ENCODE measurements at regions not wholly inside any gene's neighbourhood (a gene's known extent, or its start where the extent isn't known, plus 50 kb on each side); places are given as distances from the start of the nearest gene placed in this dataset.
"Not testable (repeated sequence)": the region's sequence is repeated elsewhere in the genome, so short reads cannot be mapped to it uniquely, and the experiment has no call there.

- no peak for DNase-seq
Measured at GRCh38 chrX:1853916-1854315, 239.1 kb downstream of the ASMT start.

DNA sequence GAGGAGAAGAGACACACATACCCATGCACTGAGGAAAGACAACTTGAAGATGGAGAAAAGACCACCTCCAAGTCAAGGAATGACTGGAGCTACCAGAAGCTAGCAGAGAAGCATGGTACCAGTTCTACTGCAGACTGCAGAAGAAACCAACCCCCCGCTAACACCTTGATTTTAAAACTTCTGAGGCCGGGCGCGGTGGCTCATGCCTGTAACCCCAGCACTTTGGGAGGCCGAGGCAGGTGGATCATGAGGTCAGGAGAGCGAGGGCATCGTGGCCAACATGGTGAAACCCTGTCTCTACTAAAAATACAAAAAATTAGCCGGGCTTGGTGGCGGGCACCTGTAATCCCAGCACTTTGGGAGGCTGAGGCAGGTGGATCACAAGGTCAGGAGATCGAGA is 240.0 kb downstream of the ASMT start:
- not testable (repeated sequence) for DNase-seq

DNA sequence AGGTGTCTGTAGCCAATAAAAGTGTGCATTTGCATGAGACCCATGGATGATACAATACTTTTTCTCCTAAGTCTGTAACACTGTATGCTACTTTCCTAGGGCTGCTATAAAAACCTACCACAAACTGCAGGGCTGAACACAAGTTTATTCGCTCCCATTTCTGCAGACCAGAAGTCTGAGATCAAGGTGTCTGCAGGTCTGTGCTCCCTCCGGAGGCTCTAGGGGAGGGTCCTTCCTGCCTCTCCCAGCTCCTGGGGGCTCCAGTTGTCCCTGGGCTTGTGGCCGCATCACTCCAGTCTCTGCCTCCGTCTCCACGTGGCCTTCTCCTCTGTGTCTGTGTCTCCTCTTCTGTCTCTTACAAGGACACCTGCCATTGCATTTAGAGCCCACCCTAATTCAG is 244.4 kb downstream of the ASMT start:
- DNase-seq = not testable (repeated sequence)

- DNase-seq = no peak
Measured at GRCh38 chrX:1860936-1861594, 246.2 kb downstream of the ASMT start.

DNA sequence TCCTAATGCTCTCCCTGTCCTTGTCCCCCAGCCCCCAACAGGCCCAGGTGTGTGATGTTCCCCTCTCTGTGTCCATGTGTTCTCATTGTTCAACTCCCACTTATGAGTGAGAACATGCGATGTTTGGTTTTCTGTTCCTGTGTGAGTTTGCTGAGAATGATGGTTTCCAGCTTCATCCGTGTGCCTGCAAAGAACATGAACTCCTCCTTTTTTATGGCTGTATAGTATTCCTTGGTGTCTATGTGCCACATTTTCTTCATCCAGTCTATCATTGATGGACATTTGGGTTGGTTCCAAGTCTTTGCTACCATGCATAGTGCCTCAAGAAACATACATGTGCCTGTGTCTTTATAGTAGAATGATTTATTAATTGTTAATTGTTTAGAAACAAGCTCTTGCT is 249.1 kb downstream of the ASMT start:
- not testable (repeated sequence) for DNase-seq

- no peak for DNase-seq
Measured at GRCh38 chrX:1870421-1870820, 255.6 kb downstream of the ASMT start.

DNA sequence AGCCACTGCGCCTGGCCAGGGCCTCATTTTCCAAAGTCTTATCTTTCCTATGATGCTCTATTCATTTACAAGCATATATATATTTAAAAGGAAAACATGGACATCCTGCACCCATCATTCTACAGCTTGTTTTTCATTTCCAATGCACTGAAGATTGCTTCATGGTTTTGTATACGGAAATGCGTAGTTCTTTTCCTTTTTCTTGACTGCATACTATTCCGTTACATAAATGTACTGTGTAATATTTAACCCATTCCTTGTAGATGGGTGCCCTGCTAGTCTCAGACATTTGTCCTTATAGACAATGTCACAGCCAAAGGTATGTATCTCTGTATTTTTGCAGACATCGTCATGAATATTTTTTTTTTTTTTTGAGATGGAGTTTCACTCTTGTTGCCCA is 257.0 kb downstream of the ASMT start:
- no peak for DNase-seq

- DNase-seq = no peak
Measured at GRCh38 chrX:1873671-1874070, 258.8 kb downstream of the ASMT start.

DNA sequence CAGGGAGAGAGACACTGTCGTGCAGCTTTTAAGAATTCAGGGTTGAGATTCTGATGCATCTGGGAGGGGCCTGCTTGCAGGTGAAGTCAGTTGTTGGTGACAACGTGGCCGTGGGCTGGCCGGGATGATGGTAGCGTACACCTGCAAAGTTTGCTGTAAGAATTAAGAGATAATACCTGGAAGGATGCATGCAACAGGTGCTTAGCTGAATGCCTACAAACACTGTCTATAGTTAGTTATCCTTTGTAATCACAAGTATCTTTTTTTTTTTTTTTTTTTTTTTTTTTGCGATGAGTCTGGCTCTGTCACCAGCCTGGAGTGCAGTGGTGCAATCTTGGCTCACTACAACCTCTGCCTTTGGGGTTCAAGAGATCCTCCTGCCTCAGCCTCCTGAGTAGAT is 259.6 kb downstream of the ASMT start:
- no peak for DNase-seq

DNA sequence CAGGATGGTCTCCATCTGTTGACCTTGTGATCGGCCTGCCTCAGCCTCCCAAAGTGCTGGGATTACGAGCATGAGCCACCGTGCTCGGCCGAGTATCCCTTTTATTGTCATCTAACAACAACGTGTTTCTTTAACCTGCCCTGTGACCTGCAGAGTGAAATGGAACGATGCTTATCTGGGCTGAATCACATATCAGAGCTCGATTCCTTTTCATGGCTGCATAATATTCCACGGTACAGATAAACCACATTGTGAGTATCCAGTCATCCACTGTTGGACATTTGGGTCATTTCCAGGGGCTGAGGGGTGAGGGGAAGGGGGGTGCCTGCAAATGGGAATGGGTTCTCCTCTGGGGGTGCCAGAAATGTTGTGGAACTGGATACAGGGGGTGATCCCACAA is 260.0 kb downstream of the ASMT start:
- DNase-seq = no peak

- no peak for DNase-seq
Measured at GRCh38 chrX:1876041-1876440, 261.2 kb downstream of the ASMT start.

DNA sequence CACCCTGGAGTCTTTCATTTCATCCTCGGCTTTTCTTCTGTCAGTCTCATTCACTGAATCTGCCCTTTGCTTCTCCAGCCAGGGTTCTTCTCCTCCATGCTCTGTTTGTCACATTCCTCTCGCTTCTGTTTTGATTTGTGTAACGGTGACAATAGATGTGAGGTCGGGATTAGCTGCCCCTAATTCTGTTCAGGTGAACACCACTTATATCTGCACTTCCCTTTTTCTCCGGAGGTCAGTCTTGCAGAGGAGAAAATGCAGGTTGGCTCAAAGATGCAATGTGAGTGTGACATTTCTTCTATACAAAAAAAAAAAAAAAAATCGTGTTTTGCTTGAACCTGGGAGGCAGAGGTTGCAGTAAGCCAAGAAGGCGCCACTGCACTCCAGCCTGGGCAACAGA is 262.9 kb downstream of the ASMT start:
- DNase-seq = no peak

DNA sequence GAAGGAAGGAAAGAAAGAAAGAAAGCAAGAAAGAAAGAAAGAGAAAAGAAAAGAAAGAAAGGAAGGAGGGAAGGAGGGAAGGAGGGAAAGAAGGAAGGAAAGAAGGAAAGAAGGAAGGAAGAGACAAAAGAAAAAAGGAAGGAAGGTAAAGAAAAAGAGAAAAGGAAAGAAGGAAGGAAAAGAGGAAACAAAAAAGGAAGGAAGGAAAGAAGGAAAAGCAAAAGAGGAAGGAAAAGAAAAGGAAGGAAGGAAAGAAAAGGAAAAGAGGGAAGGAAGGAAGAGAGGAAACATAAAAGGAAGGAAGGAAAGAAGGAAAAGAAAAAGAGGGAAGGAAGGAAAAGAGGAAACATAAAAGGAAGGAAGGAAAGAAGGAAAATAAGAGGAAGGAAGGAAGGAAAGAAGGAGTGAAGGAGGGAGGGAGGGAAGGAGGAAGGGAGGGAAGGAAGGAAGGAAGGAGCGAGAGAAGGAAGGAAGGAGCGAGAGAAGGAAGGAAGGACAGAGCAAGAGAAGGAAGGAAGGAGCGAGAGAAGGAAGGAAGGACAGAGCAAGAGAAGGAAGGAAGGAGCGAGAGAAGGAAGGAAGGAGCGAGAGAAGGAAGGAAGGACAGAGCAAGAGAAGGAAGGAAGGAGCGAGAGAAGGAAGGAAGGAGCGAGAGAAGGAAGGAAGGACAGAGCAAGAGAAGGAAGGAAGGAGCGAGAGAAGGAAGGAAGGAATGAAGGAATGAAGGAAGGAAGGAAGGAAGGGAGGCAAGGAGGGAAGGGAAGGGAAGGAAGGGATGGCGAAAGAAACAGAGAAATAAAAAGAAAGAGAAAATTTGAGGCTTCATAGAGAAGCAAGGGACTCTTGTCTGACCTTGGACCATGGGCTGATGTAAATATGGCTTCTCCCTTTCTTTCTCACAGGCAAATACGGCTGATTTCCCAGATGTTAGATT is 266.3 kb downstream of the ASMT start:
- DNase-seq = not testable (repeated sequence)

GRCh38 chrX:1883772-1884171 is 268.9 kb downstream of the ASMT start:
- DNase-seq = no peak

DNA sequence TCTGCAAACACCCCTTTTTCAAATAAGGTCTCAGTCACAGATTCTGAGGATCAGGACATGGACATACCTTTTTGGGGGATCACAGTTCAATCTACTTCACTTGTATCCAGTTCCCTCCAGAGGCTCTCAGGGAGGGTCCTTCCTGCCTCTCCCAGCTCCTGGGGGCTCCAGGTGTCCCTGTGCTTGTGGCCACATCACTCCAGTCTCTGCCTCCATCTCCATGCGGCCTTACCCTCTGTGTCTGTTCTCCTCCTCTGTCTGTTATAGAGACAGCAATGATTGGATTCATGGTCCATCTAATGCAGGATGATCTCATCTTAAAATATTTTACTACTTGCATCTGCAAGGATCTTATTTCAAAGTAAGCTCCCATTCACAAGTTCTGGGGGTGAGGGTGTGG is 269.6 kb downstream of the ASMT start:
- no peak for DNase-seq

DNA sequence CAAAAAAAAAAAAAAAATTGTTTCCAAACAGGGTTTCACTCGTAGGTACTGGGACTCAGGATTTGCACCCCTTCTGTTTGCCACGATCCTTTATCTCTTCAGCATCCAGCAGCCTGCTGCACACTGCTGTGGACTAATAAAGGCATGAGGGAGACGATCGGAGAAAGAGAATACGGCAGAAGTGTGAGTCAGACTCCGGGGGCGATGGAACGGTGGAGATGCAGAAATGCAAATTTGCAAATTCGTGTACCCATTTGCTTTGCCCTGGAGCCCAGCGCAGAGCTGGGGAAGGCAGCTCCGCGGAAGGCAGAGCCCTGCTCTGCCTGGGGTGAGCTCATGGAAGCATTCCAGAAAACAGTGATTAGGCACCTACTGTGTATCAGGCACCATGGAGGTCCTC is 270.3 kb downstream of the ASMT start:
- no peak for DNase-seq

- DNase-seq = not testable (repeated sequence)
Measured at GRCh38 chrX:1888305-1888704, 273.4 kb downstream of the ASMT start.

DNA sequence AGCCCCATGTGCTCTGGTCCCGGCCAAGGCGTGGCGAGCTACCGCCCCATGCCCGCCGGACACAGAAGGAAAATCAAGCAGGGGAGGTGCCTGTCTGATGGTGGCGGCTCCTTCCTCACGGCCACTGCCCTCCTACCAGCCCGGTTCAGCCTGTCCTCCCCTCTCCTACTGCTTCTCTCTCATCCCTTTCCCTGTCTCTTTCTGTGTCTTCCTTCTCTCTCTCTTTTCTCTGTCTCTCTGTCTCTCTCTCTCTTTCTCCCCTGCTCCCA is 279.1 kb downstream of the ASMT start:
- DNase-seq = no peak

GRCh38 chrX:1894740-1895139 is 279.9 kb downstream of the ASMT start:
- no peak for DNase-seq

- no peak for DNase-seq
Measured at GRCh38 chrX:1895583-1895982, 280.7 kb downstream of the ASMT start.

GRCh38 chrX:1899841-1900240 is 285.0 kb downstream of the ASMT start:
- no peak for DNase-seq

DNA sequence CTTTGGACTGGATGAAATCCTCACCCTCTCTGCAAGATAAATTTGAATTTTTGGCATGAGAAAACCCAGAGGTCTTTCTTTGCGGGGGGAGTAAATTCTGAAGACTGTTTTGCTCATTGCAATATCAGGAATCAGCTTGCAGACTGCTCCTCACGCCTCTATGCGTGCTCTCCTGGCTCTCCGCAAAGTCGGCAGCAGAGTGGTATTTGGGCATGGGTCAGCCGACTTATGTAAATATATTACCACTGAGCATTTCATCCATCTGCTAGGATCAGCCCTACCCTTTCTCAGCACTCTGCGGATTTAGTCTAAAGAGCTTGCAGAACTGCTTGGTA is 288.0 kb downstream of the ASMT start:
- DNase-seq = no peak

- no peak for DNase-seq
Measured at GRCh38 chrX:1903236-1903935, 288.5 kb downstream of the ASMT start.

DNA sequence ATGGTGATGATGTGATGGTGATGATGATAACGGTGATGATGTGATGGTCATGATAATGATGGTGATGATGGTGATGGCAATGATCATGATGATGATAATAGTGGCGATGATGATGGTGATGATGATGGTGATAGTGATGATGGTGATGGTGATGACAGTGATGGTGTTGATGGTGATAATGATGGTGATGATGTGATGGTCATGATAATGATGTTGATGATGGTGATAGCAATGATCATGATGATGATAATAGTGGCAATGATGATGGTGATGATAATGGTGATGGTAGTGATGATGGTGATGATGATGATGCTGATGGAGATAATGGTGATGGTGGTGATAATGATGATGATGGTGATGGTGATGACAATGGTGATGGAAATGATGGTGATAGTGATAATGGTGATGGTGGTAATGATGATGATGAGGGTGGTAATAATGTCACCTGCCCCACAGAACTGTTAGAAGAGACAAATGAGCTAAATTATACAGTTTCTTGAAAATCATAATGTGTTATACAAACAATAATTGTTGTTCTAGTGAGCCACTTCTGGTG is 289.9 kb downstream of the ASMT start:
- DNase-seq = no peak

Data from CD4-positive, alpha-beta T cell treated with Interleukin-10 for 1 hour (primary cell).